B cell (primary cell): ENCODE measurements at regions not wholly inside any gene's neighbourhood (a gene's known extent, or its start where the extent isn't known, plus 50 kb on each side); places are given as distances from the start of the nearest gene placed in this dataset.

Experiments
- EZH2 ChIP-seq: IDR thresholded peaks from 2 replicates; pipeline ENCODE4 v1.6.1; 2012; ENCODE audit warnings: borderline replicate concordance, low read depth, mild to moderate bottlenecking, moderate library complexity, low read length; ENCODE audit not compliant: insufficient read depth, poor library complexity, severe bottlenecking
- TF ChIP-seq, protein P1 (sequence below): fragments of 200-600 bp; IDR thresholded peaks from one replicate; pipeline ENCODE4 v1.8.0; 2022; ENCODE audit warnings: antibody characterized with exemption, mild to moderate bottlenecking

GRCh38 chr6:141211845-141212244, 920.9 kb upstream of the GJE1 start:
- TF ChIP-seq, protein P1, sequence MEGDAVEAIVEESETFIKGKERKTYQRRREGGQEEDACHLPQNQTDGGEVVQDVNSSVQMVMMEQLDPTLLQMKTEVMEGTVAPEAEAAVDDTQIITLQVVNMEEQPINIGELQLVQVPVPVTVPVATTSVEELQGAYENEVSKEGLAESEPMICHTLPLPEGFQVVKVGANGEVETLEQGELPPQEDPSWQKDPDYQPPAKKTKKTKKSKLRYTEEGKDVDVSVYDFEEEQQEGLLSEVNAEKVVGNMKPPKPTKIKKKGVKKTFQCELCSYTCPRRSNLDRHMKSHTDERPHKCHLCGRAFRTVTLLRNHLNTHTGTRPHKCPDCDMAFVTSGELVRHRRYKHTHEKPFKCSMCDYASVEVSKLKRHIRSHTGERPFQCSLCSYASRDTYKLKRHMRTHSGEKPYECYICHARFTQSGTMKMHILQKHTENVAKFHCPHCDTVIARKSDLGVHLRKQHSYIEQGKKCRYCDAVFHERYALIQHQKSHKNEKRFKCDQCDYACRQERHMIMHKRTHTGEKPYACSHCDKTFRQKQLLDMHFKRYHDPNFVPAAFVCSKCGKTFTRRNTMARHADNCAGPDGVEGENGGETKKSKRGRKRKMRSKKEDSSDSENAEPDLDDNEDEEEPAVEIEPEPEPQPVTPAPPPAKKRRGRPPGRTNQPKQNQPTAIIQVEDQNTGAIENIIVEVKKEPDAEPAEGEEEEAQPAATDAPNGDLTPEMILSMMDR = no peak
- no peak for TF ChIP-seq EZH2
